NK-92 treated with Interleukin-12 subunit alpha and Interleukin-12 subunit beta, amount 100 ng/mL, for 24 hours (cell line): ENCODE measurements at regions not wholly inside any gene's neighbourhood (a gene's known extent, or its start where the extent isn't known, plus 50 kb on each side); places are given as distances from the start of the nearest gene placed in this dataset.
"Not testable (repeated sequence)": the region's sequence is repeated elsewhere in the genome, so short reads cannot be mapped to it uniquely, and the experiment has no call there.

Source experiments
- DNase-seq: peaks from one replicate; lab custom pipeline; 2025; lab: John Stamatoyannopoulos, UW

- no peak for DNase-seq
Measured at GRCh38 chr11:103805688-103806009, 230.8 kb upstream of the DDI1 start.

- no peak for DNase-seq
Measured at GRCh38 chr11:103806130-103806895, 230.1 kb upstream of the DDI1 start.

- no peak for DNase-seq
Measured at GRCh38 chr11:103807806-103808205, 228.6 kb upstream of the DDI1 start.

- DNase-seq = no peak
Measured at GRCh38 chr11:103808252-103808651, 228.2 kb upstream of the DDI1 start.

GRCh38 chr11:103811870-103812455, 224.5 kb upstream of the DDI1 start:
- no peak for DNase-seq

GRCh38 chr11:103812680-103813079, 223.8 kb upstream of the DDI1 start:
- DNase-seq = no peak

- not testable (repeated sequence) for DNase-seq
Measured at GRCh38 chr11:103820345-103820744, 216.1 kb upstream of the DDI1 start.

GRCh38 chr11:103824116-103824515, 212.3 kb upstream of the DDI1 start:
- DNase-seq = no peak

- DNase-seq = no peak
Measured at GRCh38 chr11:103825469-103825868, 211.0 kb upstream of the DDI1 start.

GRCh38 chr11:103826856-103827255, 209.6 kb upstream of the DDI1 start:
- DNase-seq = no peak

- DNase-seq = no peak
Measured at GRCh38 chr11:103829596-103829995, 206.8 kb upstream of the DDI1 start.

- no peak for DNase-seq
Measured at GRCh38 chr11:103830205-103830604, 206.2 kb upstream of the DDI1 start.

GRCh38 chr11:103832762-103833161, 203.7 kb upstream of the DDI1 start:
- DNase-seq = no peak

GRCh38 chr11:103842191-103842590, 194.2 kb upstream of the DDI1 start:
- no peak for DNase-seq

GRCh38 chr11:103842795-103843194, 193.6 kb upstream of the DDI1 start:
- DNase-seq = no peak

GRCh38 chr11:103844327-103845215, 191.9 kb upstream of the DDI1 start:
- no peak for DNase-seq

- DNase-seq = no peak
Measured at GRCh38 chr11:103845331-103845730, 191.1 kb upstream of the DDI1 start.

GRCh38 chr11:103848686-103849085, 187.8 kb upstream of the DDI1 start:
- DNase-seq = no peak

GRCh38 chr11:103849366-103849765, 187.1 kb upstream of the DDI1 start:
- no peak for DNase-seq

- DNase-seq = no peak
Measured at GRCh38 chr11:103850419-103851165, 185.8 kb upstream of the DDI1 start.

- no peak for DNase-seq
Measured at GRCh38 chr11:103851166-103851651, 185.2 kb upstream of the DDI1 start.
